Vagina (tissue), 2 donors: ENCODE measurements at regions not wholly inside any gene's neighbourhood (a gene's known extent, or its start where the extent isn't known, plus 50 kb on each side); places are given as distances from the start of the nearest gene placed in this dataset.

Experiments used
- CTCF ChIP-seq, 3 experiments: fragments of 450-650 bp in 2 of 3; fragments of 200-600 bp in 1 of 3; sonication (generic) in 1 of 3; IDR thresholded peaks; one replicate each; pipeline ENCODE4 v1.5.1; 2017 to 2019; ENCODE audit warnings: antibody characterized with exemption in 3 of 3, mild to moderate bottlenecking in 2 of 3, moderate library complexity in 2 of 3
- POLR2AphosphoS5 ChIP-seq, 2 donors: sonication (generic); formaldehyde crosslinking; IDR thresholded peaks; one replicate each; pipeline ENCODE4 v1.9.0; 2017; ENCODE audit warnings: antibody characterized with exemption in 2 of 2, mild to moderate bottlenecking in 2 of 2, low read depth in 1 of 2; ENCODE audit not compliant: insufficient read depth in 1 of 2

GRCh38 chr18:38688416-38688815 is 1122.8 kb upstream of the CELF4 start:
- TF ChIP-seq CTCF (IDR thresholded peaks at IDR 0.05) (no peak), POLR2AphosphoS5 (IDR thresholded peaks at IDR 0.05; ENCODE audit: insufficient read depth in 1 of 2, low read depth in 1 of 2) (no peak)
